Adrenal gland (tissue), 9 donors: ENCODE measurements at regions not wholly inside any gene's neighbourhood (a gene's known extent, or its start where the extent isn't known, plus 50 kb on each side); places are given as distances from the start of the nearest gene placed in this dataset.

Source experiments
- DNase-seq, 7 donors: peaks; one replicate each; pipeline ENCODE4 v3.0.0-alpha.2; 2019 to 2020
- H3K27ac ChIP-seq, 5 donors: fragments of 200-600 bp; sonication (generic) in 4 of 5; 1 replicate in 3 of 5; 2 replicates in 2 of 5; pipeline versions ENCODE4 v1.5.1 to v1.8.0; 2016 to 2020; ENCODE audit warnings: mild to moderate bottlenecking in 1 of 5
- H3K27me3 ChIP-seq: fragments of 200-600 bp; 2 replicates; pipeline ENCODE4 v1.8.0; 2021
- H3K36me3 ChIP-seq, 2 donors: fragments of 200-600 bp; replicated peaks in 1 of 2; 1 replicate in 1 of 2; 2 replicates in 1 of 2; pipeline versions ENCODE4 v1.5.1 to v1.8.0; 2018 to 2022
- H3K4me1 ChIP-seq, 2 donors: fragments of 200-600 bp; replicated peaks in 1 of 2; 1 replicate in 1 of 2; 2 replicates in 1 of 2; pipeline versions ENCODE4 v1.5.1 to v1.8.0; 2018 to 2021
- H3K4me3 ChIP-seq, 4 donors: fragments of 200-600 bp; sonication (generic) in 3 of 4; one replicate each; pipeline ENCODE4 v1.5.1; 2016 to 2018
- H3K9me3 ChIP-seq, 3 donors: fragments of 200-600 bp; sonication (generic) in 1 of 3; replicated peaks in 1 of 3; 1 replicate in 2 of 3; 2 replicates in 1 of 3; pipeline versions ENCODE4 v1.5.1 to v1.8.0; 2016 to 2021
- POLR2A ChIP-seq, 2 donors: fragments of 450-650 bp; IDR thresholded peaks; one replicate each; pipeline ENCODE4 v1.6.1; 2017; ENCODE audit warnings: antibody characterized with exemption in 2 of 2, mild to moderate bottlenecking in 2 of 2, moderate library complexity in 1 of 2
- WGBS, 4 donors: extraction: QIAGEN DNeasy Blood & Tissue Kit in 2 of 4; methylation state at CpG; one replicate each; pipeline versions ENCODE4 v1.1.5 to v1.1.7; 2013 to 2017; 5-methylcytosine and 5-hydroxymethylcytosine counted together
- intact Hi-C, 2 donors: fragments of 100-400 bp; cut with DNase I; formaldehyde crosslinking; loops; one replicate each; pipeline versions ENCODE4 v1.14.1 to v1.15.0; 2022 to 2023
- TF ChIP-seq, protein P1 (sequence below), 6 experiments: fragments of 450-650 bp in 4 of 6; fragments of 200-600 bp in 2 of 6; sonication (generic) in 1 of 6; IDR thresholded peaks; 1 replicate in 5 of 6; 2 replicates in 1 of 6; pipeline versions ENCODE4 v1.5.1 to v1.8.0; 2016 to 2021; ENCODE audit warnings: antibody characterized with exemption in 6 of 6, mild to moderate bottlenecking in 2 of 6, moderate library complexity in 1 of 6
- donor health status: healthy with polysubstance abuse.
- donor health status: Bipolar disorder and iron deficiency.
- donor health status: DM: yes; HTN: yes; CAD: no.
- donor health status: DM: no; HTN: no; CAD: no.
- donor health status: DM: no; HTN: no; CAD: no.

DNA sequence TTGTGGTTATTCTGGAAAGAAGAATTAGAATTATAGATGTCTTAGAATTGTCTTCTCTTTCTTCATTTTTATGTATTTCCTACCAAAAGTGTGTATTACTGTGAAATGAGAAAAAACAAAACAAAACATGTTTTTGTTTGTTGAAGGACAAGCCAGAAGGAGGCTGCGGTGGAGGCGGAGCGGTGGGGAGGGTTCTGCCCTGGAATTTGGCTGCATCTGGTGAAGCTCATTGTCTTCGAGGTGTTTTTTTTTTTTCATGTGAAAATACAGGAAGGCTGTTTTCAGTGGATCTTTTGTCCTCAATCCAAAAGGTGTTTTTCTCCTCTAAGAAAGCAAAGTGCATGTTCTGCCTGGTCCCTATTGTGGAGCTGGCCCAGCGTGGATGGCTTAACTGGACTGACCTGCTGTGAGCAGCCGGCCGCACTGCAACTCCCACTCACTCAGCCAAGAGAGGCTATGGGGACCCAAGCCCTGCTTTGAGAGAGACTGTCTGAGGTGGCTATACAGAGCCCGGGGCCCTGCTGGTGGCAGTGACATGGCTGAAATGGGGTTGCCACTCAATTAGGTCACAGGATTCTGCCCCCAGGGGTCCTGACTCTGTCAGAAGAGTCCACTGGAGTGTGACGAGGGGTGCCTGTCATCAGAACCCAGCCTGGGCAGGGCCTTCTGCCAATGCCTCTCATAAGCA lies 184.9 kb upstream of the MKI67 start:
- intact Hi-C loops, result no loop called here
- DNase-seq, result no peak
- 55 to 62% (median 60%) methylated on average over 7 to 9 of the region's 9 CpGs for WGBS, 4 donors
- no peaks in the 10 kb centered on the region for H3K36me3 ChIP-seq
- no peak overlapping the region for H3K4me3 ChIP-seq
- no peaks in the 10 kb centered on the region for H3K27me3 ChIP-seq
- H3K27ac ChIP-seq, result no peak overlapping the region
- TF ChIP-seq POLR2A (IDR thresholded peaks at IDR 0.05), result no peak
- TF ChIP-seq, protein P1, sequence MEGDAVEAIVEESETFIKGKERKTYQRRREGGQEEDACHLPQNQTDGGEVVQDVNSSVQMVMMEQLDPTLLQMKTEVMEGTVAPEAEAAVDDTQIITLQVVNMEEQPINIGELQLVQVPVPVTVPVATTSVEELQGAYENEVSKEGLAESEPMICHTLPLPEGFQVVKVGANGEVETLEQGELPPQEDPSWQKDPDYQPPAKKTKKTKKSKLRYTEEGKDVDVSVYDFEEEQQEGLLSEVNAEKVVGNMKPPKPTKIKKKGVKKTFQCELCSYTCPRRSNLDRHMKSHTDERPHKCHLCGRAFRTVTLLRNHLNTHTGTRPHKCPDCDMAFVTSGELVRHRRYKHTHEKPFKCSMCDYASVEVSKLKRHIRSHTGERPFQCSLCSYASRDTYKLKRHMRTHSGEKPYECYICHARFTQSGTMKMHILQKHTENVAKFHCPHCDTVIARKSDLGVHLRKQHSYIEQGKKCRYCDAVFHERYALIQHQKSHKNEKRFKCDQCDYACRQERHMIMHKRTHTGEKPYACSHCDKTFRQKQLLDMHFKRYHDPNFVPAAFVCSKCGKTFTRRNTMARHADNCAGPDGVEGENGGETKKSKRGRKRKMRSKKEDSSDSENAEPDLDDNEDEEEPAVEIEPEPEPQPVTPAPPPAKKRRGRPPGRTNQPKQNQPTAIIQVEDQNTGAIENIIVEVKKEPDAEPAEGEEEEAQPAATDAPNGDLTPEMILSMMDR (IDR thresholded peaks at IDR 0.05), result no peak
- no peaks in the 10 kb centered on the region for H3K4me1 ChIP-seq
- no peaks in the 10 kb centered on the region for H3K9me3 ChIP-seq

DNA sequence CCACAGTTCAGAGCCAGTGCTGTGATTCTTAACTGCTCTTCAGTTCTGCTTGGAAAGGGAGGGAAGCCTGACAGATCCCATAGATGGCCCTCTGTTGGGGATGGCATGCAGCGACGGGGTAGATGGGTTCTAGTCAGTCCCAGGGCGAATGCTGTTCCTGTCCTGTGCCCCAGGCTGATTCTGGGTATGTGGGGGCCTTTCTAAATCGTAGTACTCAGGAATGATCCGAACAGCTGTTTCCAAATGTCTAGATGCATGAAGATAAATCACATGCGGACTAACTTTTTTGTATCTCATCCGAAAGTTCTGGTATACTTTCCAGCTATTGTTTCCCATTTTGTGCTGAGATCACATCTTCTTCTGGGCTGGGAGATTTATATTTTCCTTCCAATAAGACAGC lies 186.0 kb upstream of the MKI67 start:
- TF ChIP-seq POLR2A (IDR thresholded peaks at IDR 0.05), result no peak
- TF ChIP-seq, protein P1 (IDR thresholded peaks at IDR 0.05), result no peak
- Histone ChIP-seq H3K4me3 (no peak overlapping the region), H3K27me3 (no peaks in the 10 kb centered on the region), H3K9me3 (no peaks in the 10 kb centered on the region), H3K4me1 (no peaks in the 10 kb centered on the region), H3K27ac (no peak overlapping the region), H3K36me3 (no peaks in the 10 kb centered on the region)
- WGBS, 4 donors, result 72 to 91% (median 85%) methylated on average over 5 to 7 of the region's 7 CpGs
- intact Hi-C loops, result no loop called here
- no peak for DNase-seq

DNA sequence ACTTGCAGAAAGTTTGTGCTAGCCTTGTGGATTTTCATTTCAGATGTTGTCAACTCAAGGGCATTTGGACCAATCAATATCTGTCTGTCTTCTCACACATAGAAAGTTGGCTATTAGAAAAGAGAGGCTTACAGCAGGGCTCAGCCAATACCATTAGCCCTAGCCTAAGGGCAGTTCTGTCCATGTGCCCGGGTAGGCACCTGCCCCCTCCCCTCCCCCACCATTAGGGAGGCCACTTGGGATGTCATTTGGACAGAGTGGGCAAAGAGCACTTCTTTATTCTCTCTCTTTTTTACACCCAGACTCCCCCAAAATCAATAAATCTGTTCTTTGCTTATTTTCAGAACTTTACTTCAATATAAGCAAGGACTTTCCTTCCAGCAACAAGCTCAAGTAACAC lies 188.5 kb upstream of the MKI67 start:
- Histone ChIP-seq H3K27me3 (no peaks in the 10 kb centered on the region), H3K27ac (no peak overlapping the region), H3K4me3 (no peak overlapping the region), H3K9me3 (no peaks in the 10 kb centered on the region), H3K36me3 (no peaks in the 10 kb centered on the region), H3K4me1 (no peaks in the 10 kb centered on the region)
- WGBS, 4 donors, result 46 to 62% (median 60%) methylated on average over 1 of the region's 1 CpG
- intact Hi-C loops, result no loop called here
- DNase-seq, result no peak
- no peak for TF ChIP-seq POLR2A (IDR thresholded peaks at IDR 0.05)
- TF ChIP-seq, protein P1 (IDR thresholded peaks at IDR 0.05), result no peak

DNA sequence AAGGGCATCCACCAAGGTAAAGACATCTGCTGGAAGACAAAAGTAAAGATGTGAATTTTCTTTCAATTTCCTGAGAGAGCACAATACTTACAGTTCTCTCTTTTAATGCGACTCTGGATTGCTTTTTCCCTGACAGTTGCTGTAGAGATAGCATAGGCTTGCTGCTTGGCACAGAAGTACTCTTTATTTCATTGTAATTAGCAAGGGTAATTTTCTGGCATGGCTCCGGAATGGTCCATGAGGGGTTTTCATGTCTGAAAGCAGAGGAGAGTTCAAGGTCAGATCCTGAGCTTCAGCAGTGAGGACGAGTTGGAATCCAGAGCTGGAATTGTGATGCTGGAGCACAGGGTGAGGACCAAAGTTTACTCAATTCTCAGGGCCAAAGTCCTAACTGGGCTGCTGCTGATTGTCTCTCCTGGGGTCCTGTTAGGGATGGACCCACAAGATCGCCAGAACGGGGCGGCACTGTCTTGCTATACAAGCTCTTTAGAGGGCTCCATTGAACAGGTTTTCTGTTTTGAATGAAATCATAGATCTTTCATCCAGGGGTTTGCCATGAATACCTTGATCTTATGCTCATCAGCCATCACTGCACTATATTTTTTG lies 190.0 kb upstream of the MKI67 start:
- WGBS, 4 donors, result 60 to 76% (median 71%) methylated on average over 6 of the region's 6 CpGs
- intact Hi-C loops, result no loop called here
- Histone ChIP-seq H3K27ac (no peak overlapping the region), H3K4me3 (no peak overlapping the region), H3K9me3 (no peaks in the 10 kb centered on the region), H3K36me3 (no peaks in the 10 kb centered on the region), H3K27me3 (no peaks in the 10 kb centered on the region), H3K4me1 (no peaks in the 10 kb centered on the region)
- no peak for DNase-seq
- TF ChIP-seq, protein P1 (IDR thresholded peaks at IDR 0.05), result no peak
- no peak for TF ChIP-seq POLR2A (IDR thresholded peaks at IDR 0.05)
